H1 (cell line): ENCODE measurements at regions not wholly inside any gene's neighbourhood (a gene's known extent, or its start where the extent isn't known, plus 50 kb on each side); places are given as distances from the start of the nearest gene placed in this dataset.

Experiments used
- CTCF ChIA-PET: fragments of 300-600 bp; sonication (Branson Sonifier 250); formaldehyde crosslinking; loops from one replicate; lab custom pipeline; 2021; ENCODE audit not compliant: partially characterized antibody; lab: Charles Lee
- POLR2A ChIA-PET: fragments of 300-600 bp; sonication (Branson Sonifier 250); formaldehyde crosslinking; loops from one replicate; lab custom pipeline; 2021; ENCODE audit warnings: inconsistent platforms; ENCODE audit not compliant: partially characterized antibody; lab: Charles Lee
- DNase-seq, 2 experiments: peaks; one replicate each; pipeline versions ENCODE4 v3.0.0 to v3.0.0-alpha.2; 2010 to 2022; ENCODE audit warnings: low spot score in 2 of 2, low read depth in 1 of 2, mixed read lengths in 1 of 2
- FAIRE-seq: peaks from 2 replicates; lab custom pipeline; 2011; peaks lifted over from hg19 to GRCh38; lab: Jason Lieb, UNC
- H2AFZ ChIP-seq: 2 replicates; pipeline ENCODE4 v1.8.1; 2012; ENCODE audit warnings: low read length, inconsistent platforms
- H2AK5ac ChIP-seq: 2 replicates; pipeline ENCODE4 v1.6.1; 2013; ENCODE audit warnings: low read depth, low read length
- H2BK120ac ChIP-seq: replicated peaks from 2 replicates; pipeline ENCODE3; 2013; ENCODE audit warnings: low read depth, low read length, inconsistent platforms
- H2BK12ac ChIP-seq: 2 replicates; pipeline ENCODE4 v1.6.1; 2013; ENCODE audit warnings: low read depth, low read length
- H2BK15ac ChIP-seq: 2 replicates; pipeline ENCODE4 v1.6.1; 2013; ENCODE audit warnings: low read length
- H2BK20ac ChIP-seq: 2 replicates; pipeline ENCODE4 v1.6.1; 2013; ENCODE audit warnings: low read length
- H2BK5ac ChIP-seq: 2 replicates; pipeline ENCODE4 v1.6.1; 2013; ENCODE audit warnings: low read depth, low read length
- H3K14ac ChIP-seq: 2 replicates; pipeline ENCODE4 v1.6.1; 2013; ENCODE audit warnings: inconsistent platforms; ENCODE audit not compliant: insufficient read length
- H3K18ac ChIP-seq: 2 replicates; pipeline ENCODE4 v1.6.1; 2013; ENCODE audit warnings: low read length; ENCODE audit errors: extremely low read depth
- H3K23ac ChIP-seq: 2 replicates; pipeline ENCODE4 v1.6.1; 2013; ENCODE audit warnings: inconsistent platforms; ENCODE audit not compliant: insufficient read length
- H3K23me2 ChIP-seq: 2 replicates; pipeline ENCODE4 v1.6.1; 2013; ENCODE audit warnings: low read depth, low read length
- H3K27ac ChIP-seq: 2 replicates; pipeline ENCODE4 v1.6.1; 2011; ENCODE audit warnings: low read depth, low read length, inconsistent platforms
- H3K27me3 ChIP-seq, 4 experiments: replicated peaks in 1 of 4; 1 replicate in 1 of 4; 2 replicates in 3 of 4; pipeline versions ENCODE4 v1.6.1 to v1.8.1; 2011 to 2013; ENCODE audit warnings: low read length in 3 of 4, mild to moderate bottlenecking in 3 of 4, inconsistent platforms in 2 of 4, mixed read lengths in 2 of 4, moderate library complexity in 1 of 4; ENCODE audit not compliant: control insufficient read depth in 3 of 4, insufficient read depth in 3 of 4; ENCODE audit errors: extremely low read depth in 1 of 4
- H3K36me3 ChIP-seq, 4 experiments: 2 replicates each; pipeline versions ENCODE4 v1.6.1 to v1.8.1; 2011 to 2013; ENCODE audit warnings: mild to moderate bottlenecking in 4 of 4, low read length in 3 of 4, moderate library complexity in 2 of 4, control low read depth in 1 of 4, inconsistent platforms in 1 of 4; ENCODE audit not compliant: insufficient read depth in 4 of 4, control insufficient read depth in 2 of 4
- H3K4ac ChIP-seq: replicated peaks from 2 replicates; pipeline ENCODE3; 2013; ENCODE audit warnings: low read length, low read depth, mixed read lengths, inconsistent platforms; ENCODE audit not compliant: insufficient read length
- H3K4me1 ChIP-seq, 4 experiments: replicated peaks in 1 of 4; 1 replicate in 1 of 4; 2 replicates in 3 of 4; pipeline versions ENCODE4 v1.6.1 to v1.8.1; 2011 to 2013; ENCODE audit warnings: low read length in 3 of 4, inconsistent platforms in 2 of 4, mixed read lengths in 1 of 4; ENCODE audit not compliant: insufficient read depth in 4 of 4, control insufficient read depth in 3 of 4
- H3K4me2 ChIP-seq, 2 experiments: 2 replicates each; pipeline versions ENCODE4 v1.6.1 to v1.8.1; 2011 to 2013; ENCODE audit warnings: low read depth in 2 of 2, low read length in 2 of 2, control low read depth in 1 of 2, inconsistent platforms in 1 of 2, mild to moderate bottlenecking in 1 of 2; ENCODE audit not compliant: insufficient read depth in 1 of 2
- H3K4me3 ChIP-seq, 4 experiments: fragments of 200-600, 300-600 bp in 1 of 4; sonication (generic), shearing (Covaris generic), sonication (Bioruptor Twin) in 1 of 4; 2 replicates each; pipeline versions ENCODE4 v1.5.1 to v1.8.1; 2011 to 2016; ENCODE audit warnings: low read length in 4 of 4, low read depth in 3 of 4, control low read depth in 2 of 4, inconsistent platforms in 2 of 4, mild to moderate bottlenecking in 2 of 4, mixed read lengths in 1 of 4, moderate library complexity in 1 of 4; ENCODE audit not compliant: insufficient read depth in 2 of 4; ENCODE audit errors: extremely low read depth in 1 of 4
- H3K56ac ChIP-seq: replicated peaks from 2 replicates; pipeline ENCODE3; 2013; ENCODE audit warnings: low read depth, mild to moderate bottlenecking, mixed read lengths, low read length, inconsistent platforms; ENCODE audit not compliant: insufficient read length
- H3K79me1 ChIP-seq: 2 replicates; pipeline ENCODE4 v1.6.1; 2013; ENCODE audit warnings: low read depth, low read length, control low read depth
- H3K79me2 ChIP-seq, 2 experiments: 2 replicates each; pipeline versions ENCODE4 v1.6.1 to v1.8.1; 2012 to 2013; ENCODE audit warnings: low read length in 2 of 2, mild to moderate bottlenecking in 2 of 2, inconsistent platforms in 1 of 2; ENCODE audit not compliant: insufficient read depth in 2 of 2, control insufficient read depth in 1 of 2
- H3K9ac ChIP-seq, 4 experiments: replicated peaks in 1 of 4; 1 replicate in 1 of 4; 2 replicates in 3 of 4; pipeline versions ENCODE4 v1.6.1 to v1.8.1; 2011 to 2013; ENCODE audit warnings: low read depth in 3 of 4, low read length in 3 of 4, control low read depth in 2 of 4, mild to moderate bottlenecking in 2 of 4, moderate library complexity in 2 of 4, inconsistent platforms in 1 of 4; ENCODE audit errors: extremely low read depth in 1 of 4
- H3K9me3 ChIP-seq, 2 experiments: 2 replicates each; pipeline versions ENCODE4 v1.6.1 to v1.8.1; 2012 to 2013; ENCODE audit warnings: mild to moderate bottlenecking in 2 of 2, moderate library complexity in 2 of 2, control low read depth in 1 of 2, inconsistent platforms in 1 of 2, low read depth in 1 of 2, low read length in 1 of 2, mixed read lengths in 1 of 2; ENCODE audit not compliant: insufficient read depth in 2 of 2
- H4K20me1 ChIP-seq, 2 experiments: replicated peaks in 1 of 2; 2 replicates each; pipeline versions ENCODE3 to v1.8.1; 2011 to 2013; ENCODE audit warnings: inconsistent platforms in 2 of 2, low read length in 2 of 2, mild to moderate bottlenecking in 1 of 2; ENCODE audit not compliant: insufficient read depth in 2 of 2, control insufficient read depth in 1 of 2
- H4K5ac ChIP-seq: 2 replicates; pipeline ENCODE4 v1.6.1; 2013; ENCODE audit warnings: low read length, low read depth, mixed read lengths, inconsistent platforms; ENCODE audit not compliant: insufficient read length
- H4K8ac ChIP-seq: 2 replicates; pipeline ENCODE4 v1.8.0; 2013; ENCODE audit warnings: mild to moderate bottlenecking, moderate library complexity, low read length, inconsistent platforms; ENCODE audit not compliant: insufficient read depth; ENCODE audit errors: extremely low read depth
- H4K91ac ChIP-seq: replicated peaks from 2 replicates; pipeline ENCODE3; 2013; ENCODE audit warnings: low read length, mixed read lengths, inconsistent platforms; ENCODE audit not compliant: insufficient read length
- ASH2L ChIP-seq: fragments of 200-600, 300-600 bp; sonication (generic); IDR thresholded peaks from one replicate; pipeline ENCODE4 v1.7.1; 2017; ENCODE audit warnings: low read length
- BACH1 ChIP-seq: IDR thresholded peaks from 2 replicates; pipeline ENCODE4 v1.6.1; 2012; ENCODE audit warnings: low read length, improper control_type of control experiment
- BRCA1 ChIP-seq: IDR thresholded peaks from 2 replicates; pipeline ENCODE4 v1.6.1; 2012; ENCODE audit warnings: low read depth, low read length, improper control_type of control experiment
- CEBPB ChIP-seq: IDR thresholded peaks from 2 replicates; pipeline ENCODE4 v1.6.1; 2012; ENCODE audit warnings: low read depth, low read length
- HDAC2 ChIP-seq, 2 experiments: fragments of 300-600 bp in 1 of 2; sonication (generic) in 1 of 2; IDR thresholded peaks; 2 replicates each; pipeline ENCODE4 v1.6.1; 2011 to 2012; ENCODE audit warnings: low read depth in 2 of 2, low read length in 2 of 2, mild to moderate bottlenecking in 2 of 2, moderate library complexity in 2 of 2, borderline replicate concordance in 1 of 2, inconsistent platforms in 1 of 2
- HDAC6 ChIP-seq: IDR thresholded peaks from one replicate; pipeline ENCODE4 v1.7.1; 2012; ENCODE audit warnings: low read depth, mild to moderate bottlenecking, inconsistent platforms, low read length, moderate library complexity
- RBBP5 ChIP-seq: IDR thresholded peaks from 2 replicates; pipeline ENCODE4 v1.7.1; 2012; ENCODE audit warnings: low read depth, mild to moderate bottlenecking, inconsistent platforms, low read length, moderate library complexity, borderline replicate concordance
- RXRA ChIP-seq: IDR thresholded peaks from 2 replicates; pipeline ENCODE4 v1.6.1; 2011; ENCODE audit warnings: low read depth, mild to moderate bottlenecking, low read length, moderate library complexity; ENCODE audit not compliant: insufficient read depth
- SIN3A ChIP-seq, 2 experiments: IDR thresholded peaks in 1 of 2; conservative IDR thresholded peaks in 1 of 2; 2 replicates each; pipeline ENCODE4 v1.6.1; 2011 to 2012; ENCODE audit warnings: low read length in 2 of 2, improper control_type of control experiment in 1 of 2, low read depth in 1 of 2, mild to moderate bottlenecking in 1 of 2
- SP4 ChIP-seq: IDR thresholded peaks from 2 replicates; pipeline ENCODE4 v1.6.1; 2012; ENCODE audit warnings: low read length, inconsistent platforms
- SUZ12 ChIP-seq: fragments of 200-600 bp; sonication (generic); IDR thresholded peaks from 2 replicates; pipeline ENCODE4 v1.6.1; 2012; ENCODE audit warnings: mild to moderate bottlenecking, inconsistent platforms, low read length, moderate library complexity, mixed read lengths
- TCF12 ChIP-seq: IDR thresholded peaks from 2 replicates; pipeline ENCODE4 v1.6.1; 2011; ENCODE audit warnings: low read depth, mild to moderate bottlenecking, low read length
- YY1 ChIP-seq: IDR thresholded peaks from 2 replicates; pipeline ENCODE4 v1.6.1; 2011; ENCODE audit warnings: low read depth, mild to moderate bottlenecking, low read length
- WGBS, 2 experiments: shearing (Covaris generic) in 1 of 2; methylation state at CpG; one replicate each; pipeline versions ENCODE4 v1.1.6 to v1.1.7; 2013 to 2015; ENCODE audit warnings: low lambda C conversion rate in 2 of 2, mixed read lengths in 2 of 2, inconsistent platforms in 1 of 2, low coverage in 1 of 2, missing lambda C conversion rate in 1 of 2; ENCODE audit not compliant: insufficient replicate concordance in 2 of 2, insufficient coverage in 1 of 2, insufficient read length in 1 of 2; ENCODE audit errors: extremely low coverage in 1 of 2, missing lambda C conversion rate in 1 of 2; 5-methylcytosine and 5-hydroxymethylcytosine counted together
- TF ChIP-seq, protein P1 (sequence below): IDR thresholded peaks from 2 replicates; pipeline ENCODE4 v1.6.1; 2012; ENCODE audit warnings: inconsistent platforms
- TF ChIP-seq, protein P2 (sequence below): IDR thresholded peaks from 2 replicates; pipeline ENCODE4 v1.6.1; 2012; ENCODE audit warnings: inconsistent platforms

DNA sequence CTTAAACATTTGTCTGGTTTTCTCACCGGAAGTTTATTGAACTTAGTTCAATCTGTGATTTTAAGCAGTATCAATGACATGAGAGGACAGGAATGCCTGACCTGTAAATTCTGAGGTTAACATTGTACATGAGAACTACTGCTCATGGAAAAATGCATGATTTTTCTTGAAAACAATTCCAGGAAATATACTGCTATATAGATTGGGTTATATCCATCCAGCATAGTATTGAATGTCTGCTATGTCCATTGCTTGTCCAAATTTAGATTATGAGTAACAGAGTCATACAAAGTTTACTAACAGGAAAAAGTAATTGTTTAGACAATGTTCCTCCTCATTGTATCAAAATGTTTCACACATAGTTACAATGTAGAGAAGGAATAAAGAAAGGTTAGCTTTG, 606.8 kb downstream of the DACH1 start:
- Histone ChIP-seq H2BK20ac (no peak overlapping the region), H3K27ac (no peak overlapping the region), H3K36me3 (no peaks in the 10 kb centered on the region), H3K9me3 (no peaks in the 10 kb centered on the region), H4K91ac (no peak overlapping the region), H3K4me3 (no peak overlapping the region), H2BK5ac (no peak overlapping the region), H4K20me1 (no peaks in the 10 kb centered on the region), H3K18ac (no peak overlapping the region), H4K5ac (no peak overlapping the region), H3K79me2 (no peaks in the 10 kb centered on the region), H2BK12ac (no peak overlapping the region), H3K79me1 (no peaks in the 10 kb centered on the region), H2AK5ac (no peak overlapping the region), H3K23me2 (no peaks in the 10 kb centered on the region; the same call in 1 of the 2 replicates), H3K4me2 (no peak overlapping the region), H2BK120ac (no peak overlapping the region), H3K9ac (no peak overlapping the region), H2BK15ac (no peak overlapping the region), H2AFZ (no peak overlapping the region), H3K23ac (no peak overlapping the region), H3K14ac (no peak overlapping the region), H3K4ac (no peak overlapping the region), H3K27me3 (no peaks in the 10 kb centered on the region), H3K56ac (no peak overlapping the region), H4K8ac (no peak overlapping the region), H3K4me1 (no peaks in the 10 kb centered on the region)
- DNase-seq (no peak), FAIRE-seq (no peak)
- ChIA-PET POLR2A (no interaction called here), CTCF (no interaction called here)
- 100% methylated on average over 1 of the region's 1 CpG; no CpG with 5 or more reads in 1 of the 2 experiments for WGBS, 2 experiments
- TF ChIP-seq BRCA1, result no peak
- TF ChIP-seq SP4, result no peak
- no peak for TF ChIP-seq SIN3A (conservative IDR thresholded peaks at IDR 0.05 in 1 of 2, IDR thresholded peaks at IDR 0.05 in 1 of 2; ENCODE audit: low read depth in 1 of 2, low read length in 2 of 2)
- no peak for TF ChIP-seq RXRA
- TF ChIP-seq HDAC2 (IDR thresholded peaks at IDR 0.05; ENCODE audit: borderline replicate concordance in 1 of 2, low read depth in 2 of 2, low read length in 2 of 2), result no peak
- TF ChIP-seq, protein P1, sequence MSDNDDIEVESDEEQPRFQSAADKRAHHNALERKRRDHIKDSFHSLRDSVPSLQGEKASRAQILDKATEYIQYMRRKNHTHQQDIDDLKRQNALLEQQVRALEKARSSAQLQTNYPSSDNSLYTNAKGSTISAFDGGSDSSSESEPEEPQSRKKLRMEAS, result no peak
- TF ChIP-seq SUZ12, result no peak
- TF ChIP-seq YY1, result no peak
- no peak for TF ChIP-seq ASH2L
- TF ChIP-seq RBBP5, result no peak
- TF ChIP-seq, protein P2, sequence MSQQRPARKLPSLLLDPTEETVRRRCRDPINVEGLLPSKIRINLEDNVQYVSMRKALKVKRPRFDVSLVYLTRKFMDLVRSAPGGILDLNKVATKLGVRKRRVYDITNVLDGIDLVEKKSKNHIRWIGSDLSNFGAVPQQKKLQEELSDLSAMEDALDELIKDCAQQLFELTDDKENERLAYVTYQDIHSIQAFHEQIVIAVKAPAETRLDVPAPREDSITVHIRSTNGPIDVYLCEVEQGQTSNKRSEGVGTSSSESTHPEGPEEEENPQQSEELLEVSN, result no peak
- no peak for TF ChIP-seq CEBPB
- no peak for TF ChIP-seq HDAC6
- TF ChIP-seq TCF12, result no peak
- no peak for TF ChIP-seq BACH1
